ENCODE measurements at regions not wholly inside any gene's neighbourhood (a gene's known extent, or its start where the extent isn't known, plus 50 kb on each side); places are given as distances from the start of the nearest gene placed in this dataset.

- TF ChIP-seq, protein P1, sequence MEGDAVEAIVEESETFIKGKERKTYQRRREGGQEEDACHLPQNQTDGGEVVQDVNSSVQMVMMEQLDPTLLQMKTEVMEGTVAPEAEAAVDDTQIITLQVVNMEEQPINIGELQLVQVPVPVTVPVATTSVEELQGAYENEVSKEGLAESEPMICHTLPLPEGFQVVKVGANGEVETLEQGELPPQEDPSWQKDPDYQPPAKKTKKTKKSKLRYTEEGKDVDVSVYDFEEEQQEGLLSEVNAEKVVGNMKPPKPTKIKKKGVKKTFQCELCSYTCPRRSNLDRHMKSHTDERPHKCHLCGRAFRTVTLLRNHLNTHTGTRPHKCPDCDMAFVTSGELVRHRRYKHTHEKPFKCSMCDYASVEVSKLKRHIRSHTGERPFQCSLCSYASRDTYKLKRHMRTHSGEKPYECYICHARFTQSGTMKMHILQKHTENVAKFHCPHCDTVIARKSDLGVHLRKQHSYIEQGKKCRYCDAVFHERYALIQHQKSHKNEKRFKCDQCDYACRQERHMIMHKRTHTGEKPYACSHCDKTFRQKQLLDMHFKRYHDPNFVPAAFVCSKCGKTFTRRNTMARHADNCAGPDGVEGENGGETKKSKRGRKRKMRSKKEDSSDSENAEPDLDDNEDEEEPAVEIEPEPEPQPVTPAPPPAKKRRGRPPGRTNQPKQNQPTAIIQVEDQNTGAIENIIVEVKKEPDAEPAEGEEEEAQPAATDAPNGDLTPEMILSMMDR (IDR thresholded peaks at IDR 0.05; ENCODE audit: extremely low read depth, insufficient read depth, missing control alignments) = no peak
- in situ Hi-C loops (cut with MboI; ENCODE audit: low pct_unique_long_range_greater_than_20kb, low sequenced_read_pairs, unreplicated experiment) = no loop called here
- DNase-seq (ENCODE audit: low spot score) = no peak
These were observed 224.9 kb upstream of the SMIM31 start for GRCh38 chr4:164529058-164529457.

GRCh38 chr4:164529486-164529885 lies 224.4 kb upstream of the SMIM31 start:
- no peak for DNase-seq (ENCODE audit: low spot score)
- in situ Hi-C loops (cut with MboI; ENCODE audit: low pct_unique_long_range_greater_than_20kb, low sequenced_read_pairs, unreplicated experiment) = no loop called here
- TF ChIP-seq, protein P1 (IDR thresholded peaks at IDR 0.05; ENCODE audit: extremely low read depth, insufficient read depth, missing control alignments) = no peak

- TF ChIP-seq, protein P1 (IDR thresholded peaks at IDR 0.05; ENCODE audit: extremely low read depth, insufficient read depth, missing control alignments) = no peak
- no peak for DNase-seq (ENCODE audit: low spot score)
- in situ Hi-C loops (cut with MboI; ENCODE audit: low pct_unique_long_range_greater_than_20kb, low sequenced_read_pairs, unreplicated experiment) = no loop called here
These were observed 222.6 kb upstream of the SMIM31 start for GRCh38 chr4:164531336-164531735.

DNA sequence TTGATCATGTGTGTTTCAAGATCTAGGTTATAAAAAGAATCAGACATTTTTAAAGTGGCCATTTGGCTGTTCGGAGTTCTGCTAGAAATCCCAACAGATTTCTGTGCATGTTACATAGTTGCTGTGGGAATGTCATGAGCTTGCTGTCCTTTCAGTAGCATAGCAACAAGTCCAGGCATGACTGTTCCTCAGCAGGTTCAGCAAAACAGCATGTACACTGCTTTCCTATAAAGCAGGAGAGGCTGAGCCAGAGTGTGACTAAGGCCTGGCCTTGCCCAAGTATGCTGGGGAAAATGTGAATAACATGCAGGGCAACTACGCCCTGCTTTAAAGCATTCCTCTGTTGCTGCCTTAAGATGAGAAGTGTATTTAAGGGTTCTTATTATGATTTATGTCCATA lies 217.1 kb upstream of the SMIM31 start:
- in situ Hi-C loops (cut with MboI; ENCODE audit: low pct_unique_long_range_greater_than_20kb, low sequenced_read_pairs, unreplicated experiment) = no loop called here
- DNase-seq (ENCODE audit: low spot score) = no peak
- TF ChIP-seq, protein P1 (IDR thresholded peaks at IDR 0.05; ENCODE audit: extremely low read depth, insufficient read depth, missing control alignments) = no peak

DNA sequence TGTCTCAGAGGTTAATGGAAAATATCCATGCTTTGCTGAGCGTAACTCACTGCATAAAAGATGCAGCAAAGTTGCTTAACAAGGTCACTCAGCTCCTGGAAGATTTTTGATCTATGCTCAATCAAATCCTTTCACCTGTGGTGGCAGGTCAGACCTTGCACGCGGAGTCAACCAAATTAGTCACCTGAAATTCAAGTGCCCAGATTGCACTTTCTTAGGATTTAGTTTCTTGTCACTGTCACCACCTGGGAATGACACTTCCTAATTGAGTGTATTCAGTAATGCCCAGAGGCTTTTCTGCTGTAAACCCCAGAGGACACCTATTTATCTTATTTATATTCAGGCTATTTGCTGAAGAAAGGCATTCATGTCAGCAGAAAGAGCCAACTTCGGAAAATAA lies 215.8 kb upstream of the SMIM31 start:
- TF ChIP-seq, protein P1 (IDR thresholded peaks at IDR 0.05; ENCODE audit: extremely low read depth, insufficient read depth, missing control alignments) = no peak
- DNase-seq (ENCODE audit: low spot score) = no peak
- in situ Hi-C loops (cut with MboI; ENCODE audit: low pct_unique_long_range_greater_than_20kb, low sequenced_read_pairs, unreplicated experiment) = no loop called here

DNA sequence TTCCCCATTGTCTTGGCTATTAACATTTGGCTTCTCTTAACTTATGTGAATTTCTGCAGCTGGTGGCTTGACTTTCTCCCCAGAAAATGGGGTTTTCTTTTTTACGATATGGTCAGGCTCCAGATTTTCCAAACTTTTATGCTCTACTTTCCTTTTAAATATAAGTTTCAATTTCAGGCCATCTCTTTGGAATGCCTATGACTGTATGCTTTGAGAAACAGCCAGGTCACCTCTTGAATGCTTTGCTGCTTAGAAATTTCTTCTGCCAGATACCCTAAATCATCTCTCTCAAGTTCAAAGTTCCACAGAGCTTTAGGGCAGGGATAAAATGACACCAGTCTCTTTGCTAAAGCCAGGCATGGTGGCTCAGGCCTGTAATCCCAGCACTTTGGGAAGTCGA lies 212.9 kb upstream of the SMIM31 start:
- DNase-seq (ENCODE audit: low spot score) = no peak
- TF ChIP-seq, protein P1 (IDR thresholded peaks at IDR 0.05; ENCODE audit: extremely low read depth, insufficient read depth, missing control alignments) = no peak
- in situ Hi-C loops (cut with MboI; ENCODE audit: low pct_unique_long_range_greater_than_20kb, low sequenced_read_pairs, unreplicated experiment) = no loop called here

- TF ChIP-seq, protein P1 (IDR thresholded peaks at IDR 0.05; ENCODE audit: extremely low read depth, insufficient read depth, missing control alignments) = no peak
- DNase-seq (ENCODE audit: low spot score) = no peak
- in situ Hi-C loops (cut with MboI; ENCODE audit: low pct_unique_long_range_greater_than_20kb, low sequenced_read_pairs, unreplicated experiment) = no loop called here
These were observed 211.5 kb upstream of the SMIM31 start for GRCh38 chr4:164542431-164542830.

Measured in GM13977 (cell line).